ENCODE measurements at regions not wholly inside any gene's neighbourhood (a gene's known extent, or its start where the extent isn't known, plus 50 kb on each side); places are given as distances from the start of the nearest gene placed in this dataset.

DNA sequence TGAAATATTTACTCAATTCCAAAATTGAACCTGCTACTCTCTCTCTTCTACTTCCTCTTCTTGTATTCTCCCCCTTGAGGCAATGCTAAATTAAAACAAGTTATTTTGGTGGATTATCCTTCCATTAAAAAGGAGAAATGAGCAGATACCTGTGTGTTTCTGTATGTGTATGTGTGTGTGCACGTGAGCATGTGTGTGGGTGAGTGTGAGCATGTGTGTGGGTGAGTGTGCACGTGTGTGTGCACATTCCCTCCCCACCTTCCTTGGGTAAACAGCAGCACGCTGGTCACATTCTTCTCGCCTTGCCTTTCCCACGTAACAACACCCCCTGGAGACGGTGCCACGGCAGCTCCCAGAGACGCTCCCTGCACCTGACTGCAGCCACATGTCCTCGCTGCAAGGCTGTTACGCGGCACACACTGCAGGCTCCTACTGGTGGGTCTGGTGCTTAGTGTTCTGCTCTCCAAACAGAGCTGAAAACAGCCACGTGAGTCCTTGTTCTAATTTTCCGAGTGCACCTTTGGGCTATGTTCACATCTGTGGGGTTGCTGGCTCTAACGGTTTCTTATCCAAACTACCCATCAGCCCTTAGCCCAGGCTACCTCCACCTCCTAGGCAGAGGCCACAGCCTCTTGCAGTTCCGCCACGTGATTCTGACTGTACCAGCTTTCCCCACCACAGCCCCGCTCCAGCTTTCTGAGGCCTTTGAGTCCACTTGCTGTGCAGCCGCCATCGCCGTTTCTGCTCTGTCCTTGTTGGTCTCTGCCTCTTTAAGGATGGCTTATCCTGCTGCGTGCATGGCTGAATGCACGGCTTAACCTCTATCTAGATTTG, 123.4 kb downstream of the CTTN start:
- no peak for DNase-seq (ENCODE audit: low read depth)

DNA sequence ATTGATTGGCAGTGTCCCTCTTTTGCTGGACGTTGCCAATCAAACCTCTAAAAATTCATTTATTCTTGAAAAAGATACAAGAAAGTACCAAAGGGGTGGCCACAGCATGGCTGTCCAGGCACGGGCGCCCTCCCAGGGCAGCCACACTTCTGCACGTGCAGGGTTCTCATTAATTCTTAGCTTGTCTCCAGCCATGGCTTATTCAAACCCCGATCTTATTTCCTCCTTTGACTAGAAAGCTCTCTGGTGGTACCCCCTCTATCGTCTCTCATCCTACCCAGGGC, 123.9 kb downstream of the CTTN start:
- no peak for DNase-seq (ENCODE audit: low read depth)

DNA sequence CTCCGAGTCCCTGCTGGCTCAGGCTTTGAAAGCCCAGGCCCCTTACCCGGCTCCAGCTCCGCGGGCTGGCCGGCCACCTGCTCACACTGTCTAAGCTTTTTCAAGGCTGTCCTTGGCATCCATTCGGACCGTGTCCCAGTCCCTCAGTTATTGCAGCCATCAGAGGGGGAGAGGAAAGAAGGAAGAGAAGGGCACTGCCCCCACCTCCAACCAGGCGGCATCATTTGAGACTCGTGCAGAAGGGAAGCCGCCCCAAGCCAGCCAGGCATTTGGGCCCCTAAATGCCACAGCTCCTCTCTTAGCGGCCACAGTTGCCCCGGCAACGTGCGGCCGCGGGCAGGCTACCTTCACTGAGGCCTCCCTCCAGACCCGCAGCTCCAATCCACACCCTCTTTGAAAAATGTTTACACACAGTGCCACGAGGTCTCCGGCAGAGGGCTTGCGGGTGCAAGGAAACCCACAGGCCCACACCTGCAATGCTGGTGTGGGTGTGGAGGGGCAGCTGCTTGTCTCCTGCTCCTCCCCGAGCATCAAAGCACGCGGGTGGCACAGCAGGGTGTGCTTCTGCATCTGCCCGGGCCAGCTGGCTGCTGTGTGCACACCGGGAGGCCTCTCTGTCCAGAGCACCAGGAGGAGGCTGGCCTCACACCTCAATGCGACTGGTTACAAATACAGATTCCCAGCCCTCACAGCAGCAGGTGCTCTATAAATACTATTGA, 124.4 kb downstream of the CTTN start:
- no peak for DNase-seq (ENCODE audit: low read depth)

DNA sequence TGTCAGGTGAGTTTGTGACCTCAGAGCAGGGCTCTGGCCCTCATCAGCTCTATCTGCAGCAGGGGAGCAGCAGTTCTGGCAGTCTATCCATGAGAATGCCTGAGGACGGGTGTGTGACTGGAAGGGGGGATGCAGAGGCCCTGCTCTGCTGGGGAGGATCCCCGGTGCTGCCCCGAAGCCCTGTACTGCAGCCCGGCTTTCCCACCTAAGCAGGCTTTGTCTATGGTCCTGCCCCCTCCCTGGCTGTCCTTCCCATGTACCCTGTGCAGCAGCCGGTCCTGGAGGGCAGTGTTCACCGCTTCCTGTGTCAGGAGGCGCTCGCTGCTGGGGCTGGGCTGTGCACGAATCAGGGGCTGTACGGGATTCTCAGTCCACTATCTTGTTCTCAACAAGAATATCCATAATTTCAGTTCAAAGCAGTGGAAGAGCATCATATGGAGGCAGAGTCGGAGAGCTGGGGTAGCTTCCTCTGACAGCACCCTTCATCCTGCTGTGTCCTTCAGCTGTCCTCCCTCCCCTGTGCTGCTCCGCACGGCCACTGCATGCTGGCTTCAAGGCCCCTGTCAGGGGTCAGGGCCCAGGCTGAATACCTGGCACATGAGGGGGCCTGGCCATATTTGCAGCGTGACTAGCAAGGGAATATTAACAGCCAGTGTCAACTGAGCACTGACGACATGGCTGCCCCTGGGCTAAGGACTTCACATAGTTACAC, 125.2 kb downstream of the CTTN start:
- DNase-seq (ENCODE audit: low read depth) = no peak

DNA sequence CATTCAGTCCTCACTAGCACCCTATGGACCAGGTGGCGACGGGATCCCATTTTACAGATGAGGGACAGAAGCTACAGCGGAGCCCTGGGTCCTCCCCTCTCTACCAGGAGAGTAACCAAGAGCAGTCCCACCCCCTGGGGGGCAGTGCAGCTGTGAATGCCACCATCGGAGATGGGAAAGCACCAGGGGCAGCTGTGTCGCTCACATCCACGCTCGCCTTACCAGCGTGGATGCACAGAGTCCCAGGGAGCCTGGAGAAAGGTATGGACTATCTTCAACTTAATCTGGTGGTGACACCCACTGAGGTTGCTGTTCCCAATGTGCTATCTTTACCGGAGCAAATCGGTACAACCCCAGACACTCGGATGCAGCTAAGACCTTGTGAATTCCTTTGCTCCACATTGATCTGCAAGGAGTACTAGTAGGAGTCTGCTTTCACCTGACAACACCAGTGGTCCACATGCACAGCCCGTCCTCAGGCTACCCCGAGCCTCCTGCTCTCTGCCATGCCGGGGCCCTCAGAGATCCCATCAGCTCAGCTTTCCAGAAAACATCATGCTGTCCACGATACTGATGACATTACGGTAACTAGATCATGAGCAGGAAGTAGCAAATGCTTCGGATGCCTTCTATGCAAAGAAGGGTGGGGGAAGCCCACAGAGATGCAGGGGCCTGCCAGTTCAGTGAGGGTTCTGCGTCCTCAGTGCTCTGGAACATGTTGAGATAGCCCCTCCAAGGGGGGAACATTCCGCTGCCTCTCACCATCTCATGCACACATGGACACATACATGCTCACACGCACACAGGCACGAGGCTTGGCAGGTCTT, 126.0 kb downstream of the CTTN start:
- no peak for DNase-seq (ENCODE audit: low read depth)

DNA sequence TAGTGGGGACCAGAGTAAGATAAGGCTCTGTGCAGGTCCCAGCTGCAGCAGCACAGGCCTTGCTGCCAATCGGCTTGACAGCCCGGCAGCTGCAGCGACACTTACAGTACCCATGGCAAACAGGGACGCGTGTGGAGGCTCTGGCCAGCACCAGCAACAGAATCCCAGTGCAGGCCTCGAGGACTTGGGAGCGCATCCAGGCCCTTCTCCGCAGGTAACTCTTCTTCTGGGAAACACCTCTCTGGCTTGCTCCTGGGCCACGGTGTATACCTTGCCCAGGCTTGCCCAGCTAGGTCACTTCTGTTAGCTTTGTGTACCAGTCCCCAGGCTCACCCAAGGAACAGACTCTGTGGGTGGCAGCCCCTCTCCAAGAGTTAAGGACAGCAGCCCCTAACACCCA, 126.7 kb downstream of the CTTN start:
- DNase-seq (ENCODE audit: low read depth) = no peak

DNA sequence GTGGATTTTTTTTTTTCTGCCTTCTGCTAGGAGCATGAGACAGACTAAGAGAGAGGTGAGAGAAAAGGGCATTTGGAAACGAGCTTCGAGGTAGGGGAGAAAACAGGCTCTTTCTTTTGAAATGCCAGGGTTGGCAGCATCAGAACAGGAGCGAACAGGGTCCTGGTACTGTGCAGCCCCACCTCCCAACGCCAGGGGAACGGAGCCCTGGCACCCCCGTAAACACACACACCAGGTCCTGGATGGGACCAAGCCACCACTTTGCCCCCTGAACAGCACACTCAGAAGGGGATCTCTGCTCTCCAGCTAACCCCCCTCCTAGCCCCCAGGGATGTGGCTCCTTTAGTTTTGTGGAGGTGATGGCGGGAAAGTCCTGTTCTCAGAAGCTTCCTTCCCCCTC, 127.1 kb downstream of the CTTN start:
- no peak for DNase-seq (ENCODE audit: low read depth)

DNA sequence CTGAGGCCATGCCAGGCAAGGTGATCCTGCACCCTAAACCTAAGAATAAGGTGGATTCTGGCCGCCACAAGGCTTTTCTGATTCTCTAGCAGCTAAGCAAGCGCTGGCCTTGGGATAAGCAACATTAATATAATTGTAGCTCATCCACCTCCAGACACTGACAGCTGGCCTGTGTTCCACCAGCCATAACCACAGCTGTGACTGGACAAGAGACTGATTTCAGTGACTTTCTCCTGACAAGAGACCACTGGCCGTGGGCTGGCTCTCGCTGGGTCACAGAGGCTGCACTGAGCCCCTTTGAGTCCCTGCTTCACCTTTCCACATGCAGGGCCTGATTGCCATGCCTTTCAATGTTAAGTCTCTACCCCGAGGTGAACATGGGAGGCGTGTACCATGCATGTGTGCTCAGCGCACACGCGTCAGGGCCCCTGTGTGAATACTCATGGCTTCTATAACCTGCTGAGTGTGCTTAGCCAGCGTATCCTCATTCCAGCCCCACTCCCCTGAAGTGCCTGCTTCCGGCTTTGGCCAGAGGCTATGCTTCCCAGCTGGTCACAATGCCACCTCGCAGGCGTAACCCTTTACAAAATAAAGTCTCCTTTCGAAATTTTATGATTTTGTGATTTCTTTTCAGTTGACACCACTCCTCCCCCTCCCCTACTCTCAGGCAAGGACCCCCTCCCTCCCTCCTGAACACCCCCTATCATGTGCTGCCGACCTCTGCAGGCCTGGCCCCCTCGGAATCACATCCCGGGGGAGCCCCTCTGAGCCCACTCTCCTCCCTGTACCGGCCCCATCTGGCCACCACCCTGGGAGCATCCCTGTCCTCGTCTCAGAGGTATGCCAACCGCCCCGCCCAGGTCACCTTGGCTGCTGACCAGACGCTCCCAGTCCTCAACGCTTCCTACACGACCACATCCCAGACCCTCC, 128.1 kb downstream of the CTTN start:
- no peak for DNase-seq (ENCODE audit: low read depth)

DNA sequence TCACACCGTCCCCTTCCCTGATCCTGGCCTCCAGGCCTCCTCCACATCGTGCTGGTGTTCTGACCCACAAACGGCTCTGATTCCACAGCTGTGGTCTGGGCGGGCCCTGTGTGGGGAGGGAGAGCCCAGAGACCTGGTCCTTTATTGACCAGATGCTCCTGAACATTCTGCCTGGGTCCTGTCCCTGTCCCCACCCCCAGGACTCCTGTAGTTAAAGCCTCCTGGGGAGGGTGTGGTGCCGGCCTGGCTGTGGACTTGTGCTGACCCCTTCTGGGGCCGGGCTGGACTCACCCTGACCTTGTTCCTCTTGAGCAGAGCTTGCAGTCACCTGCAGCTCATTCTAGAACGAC, 128.7 kb downstream of the CTTN start:
- DNase-seq (ENCODE audit: low read depth) = no peak

DNA sequence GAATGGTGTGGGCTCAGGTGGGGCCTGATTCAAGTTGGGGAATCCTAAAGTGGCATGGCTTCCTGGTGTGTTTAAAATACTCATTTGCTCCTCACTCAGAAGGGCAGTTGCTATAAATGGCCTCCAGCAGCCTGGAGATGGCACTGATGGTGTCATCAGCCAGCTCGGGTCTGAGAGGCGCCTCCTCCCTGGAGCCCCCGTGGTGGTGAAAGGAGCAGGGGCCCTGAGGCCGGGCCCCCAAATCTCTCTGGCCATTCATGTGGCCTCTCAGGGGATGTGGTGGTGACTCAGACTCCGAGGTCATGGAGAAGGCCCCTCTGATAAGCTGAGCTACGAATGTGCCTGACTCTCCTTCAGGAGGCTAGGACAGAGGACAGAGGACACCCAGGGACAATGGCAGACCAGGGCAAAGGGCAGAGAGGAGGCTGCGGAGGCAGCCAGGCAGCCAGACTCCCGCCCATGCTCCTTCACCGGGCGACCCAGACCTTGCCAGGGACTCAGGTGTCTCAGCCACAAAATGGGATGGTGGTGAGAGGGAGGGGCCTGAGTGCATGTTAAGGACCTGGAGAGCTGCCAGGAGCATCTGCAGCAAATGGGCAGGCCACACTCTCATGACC, 129.2 kb downstream of the CTTN start:
- no peak for DNase-seq (ENCODE audit: low read depth)

DNA sequence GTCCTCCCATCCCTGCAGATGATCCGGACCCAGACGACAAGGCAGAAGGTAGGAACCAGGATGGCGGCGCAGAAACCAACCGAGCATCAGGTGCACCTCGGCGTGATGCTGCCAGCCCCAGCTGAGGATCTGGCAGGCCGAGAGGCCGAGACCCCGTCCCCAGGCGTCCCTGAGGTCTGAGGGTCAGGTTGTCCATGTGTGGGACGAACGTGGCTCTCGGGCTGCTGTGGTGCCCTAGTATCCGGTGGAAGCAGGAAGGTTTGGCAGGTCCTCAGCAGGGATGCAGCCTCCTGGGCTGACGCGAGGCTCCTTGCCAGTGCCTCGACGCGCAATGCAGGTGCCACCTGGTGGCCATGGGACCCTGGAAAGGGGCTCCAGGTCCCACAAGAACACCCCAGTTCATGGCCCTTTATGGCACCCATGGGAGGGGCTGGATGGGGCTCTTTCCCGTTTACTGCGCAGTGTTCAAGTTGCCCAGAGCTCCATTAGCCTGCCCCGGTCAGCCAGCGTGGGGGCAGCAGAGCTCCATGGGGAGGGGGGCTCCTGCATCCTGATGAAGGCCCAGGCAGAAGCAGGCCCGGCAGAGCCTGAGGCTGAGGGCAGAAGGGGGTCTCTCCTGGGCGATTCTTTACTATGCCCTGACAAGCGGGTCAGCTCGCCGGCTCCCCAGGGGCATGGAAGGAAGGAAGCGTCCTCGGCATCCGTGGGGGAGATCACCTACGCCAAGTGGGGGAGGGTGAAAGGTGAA, 129.9 kb downstream of the CTTN start:
- DNase-seq (ENCODE audit: low read depth) = no peak

DNA sequence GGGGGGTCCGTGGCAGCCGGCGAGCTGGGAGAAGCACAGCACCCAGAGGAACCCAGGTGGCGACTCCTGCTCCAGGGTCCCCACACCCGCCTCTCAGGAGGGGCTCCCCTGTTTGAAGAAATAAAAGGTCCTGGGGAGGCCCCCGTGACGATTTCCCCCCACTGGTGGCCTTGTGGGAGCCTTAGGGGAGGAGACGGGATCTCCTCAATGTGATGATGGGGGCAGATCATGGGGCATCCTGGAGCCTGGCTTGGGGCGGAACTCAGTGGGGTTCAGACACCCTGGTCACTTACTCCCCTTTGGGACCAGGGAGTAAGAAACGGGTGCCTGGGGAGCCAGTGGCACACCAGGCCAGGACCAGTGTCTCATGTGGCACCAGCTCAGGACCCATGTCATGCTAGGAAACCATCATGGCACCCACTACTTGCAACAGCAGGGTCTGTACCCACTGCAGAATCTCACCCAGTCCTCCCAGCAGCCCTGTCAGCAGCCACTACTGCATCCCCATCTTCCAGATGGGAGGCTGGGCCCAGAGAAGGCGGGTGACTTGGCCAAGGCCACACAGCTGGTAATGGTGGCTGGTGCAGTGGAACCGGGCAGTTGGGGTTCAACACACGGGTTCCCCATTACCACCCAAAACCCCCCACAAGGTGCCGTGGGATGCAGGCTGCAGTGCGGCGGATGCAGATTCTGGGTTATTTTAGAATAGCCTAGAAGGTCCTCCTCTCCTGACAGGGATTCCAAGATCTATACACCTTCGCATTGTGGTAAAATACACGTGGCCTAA, 130.7 kb downstream of the CTTN start:
- no peak for DNase-seq (ENCODE audit: low read depth)

DNA sequence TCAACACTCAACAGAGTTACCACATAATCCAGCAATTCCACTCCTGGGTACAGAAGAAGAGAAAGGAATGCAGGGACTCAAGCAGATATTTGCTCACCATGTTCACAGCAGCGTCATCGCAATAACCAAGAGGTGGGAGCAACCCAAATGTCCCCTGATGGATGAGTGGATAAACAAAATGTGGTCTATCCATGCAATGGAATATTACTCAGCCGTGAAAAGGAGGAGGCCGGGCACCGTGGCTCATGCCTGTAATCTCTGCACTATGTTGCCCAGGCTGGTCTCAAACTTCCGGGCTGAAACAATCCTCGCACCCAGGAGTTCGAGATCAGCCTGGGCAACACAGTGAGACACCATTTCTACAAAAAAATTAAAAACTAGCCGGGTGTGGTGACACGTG, 131.7 kb downstream of the CTTN start:
- DNase-seq (ENCODE audit: low read depth) = no peak

DNA sequence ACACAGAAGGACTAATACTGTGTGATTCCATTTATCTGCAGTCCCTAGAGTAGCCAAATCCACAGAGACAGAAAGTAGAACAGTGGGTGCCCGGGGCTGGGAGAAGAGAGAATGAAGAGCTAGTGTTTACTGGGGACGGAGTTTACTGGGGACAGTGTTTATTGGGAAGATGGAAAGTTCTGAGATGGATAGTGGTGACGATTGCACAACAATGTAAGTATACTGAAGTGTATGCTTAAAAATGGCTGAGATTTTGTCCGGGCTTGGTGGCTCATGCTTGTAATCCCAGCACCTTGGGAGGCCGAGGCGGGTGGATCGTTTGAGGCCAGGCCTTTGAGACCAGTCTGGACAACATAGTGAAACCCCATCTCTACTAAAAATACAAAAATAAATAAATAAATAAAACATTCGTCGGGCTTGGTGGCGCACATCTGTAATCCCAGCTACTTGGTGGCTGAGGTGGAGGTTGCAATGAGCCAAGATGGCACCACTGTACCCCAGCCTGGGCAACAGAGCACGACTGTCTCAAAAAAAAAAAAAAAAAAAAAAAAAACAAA, 132.4 kb downstream of the CTTN start:
- no peak for DNase-seq (ENCODE audit: low read depth)

DNA sequence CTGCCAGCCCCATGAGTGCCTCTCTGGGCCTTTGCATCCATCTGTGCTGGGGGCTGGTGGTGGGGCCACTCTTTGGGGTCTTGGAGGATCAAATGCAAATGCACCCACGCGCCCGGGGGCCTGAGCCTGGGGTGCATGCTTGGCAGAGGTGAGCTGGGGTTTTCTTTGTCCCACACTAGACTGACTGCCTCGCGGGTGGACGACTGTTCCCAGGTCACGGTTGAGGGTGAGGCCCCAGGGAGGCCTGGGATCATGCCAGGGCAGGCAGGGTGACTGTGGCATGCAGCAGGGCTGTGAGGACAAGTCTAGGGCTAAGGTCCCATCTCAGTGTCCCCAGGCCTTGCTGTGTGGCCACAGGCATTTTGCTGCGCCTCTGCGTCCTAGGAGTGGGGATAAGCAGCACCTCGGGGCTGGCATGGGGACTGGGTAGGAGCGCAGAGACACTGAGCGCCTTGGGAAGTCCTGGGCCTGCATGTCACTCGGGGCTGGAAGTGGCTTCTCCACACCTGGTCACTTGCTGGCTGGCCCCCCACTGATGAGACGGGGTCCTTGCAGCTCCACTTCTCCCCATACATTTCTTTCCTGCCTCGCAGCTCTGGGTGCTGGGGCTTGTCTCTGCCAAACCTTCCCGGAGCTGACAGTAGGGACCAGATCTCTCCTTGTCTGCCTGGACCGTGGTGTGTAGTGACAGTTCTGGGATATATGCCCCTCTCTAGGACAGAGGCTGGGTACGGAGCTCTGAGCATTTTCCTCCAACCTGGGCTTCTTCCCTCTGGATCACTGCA, 133.1 kb downstream of the CTTN start:
- DNase-seq (ENCODE audit: low read depth) = no peak

DNA sequence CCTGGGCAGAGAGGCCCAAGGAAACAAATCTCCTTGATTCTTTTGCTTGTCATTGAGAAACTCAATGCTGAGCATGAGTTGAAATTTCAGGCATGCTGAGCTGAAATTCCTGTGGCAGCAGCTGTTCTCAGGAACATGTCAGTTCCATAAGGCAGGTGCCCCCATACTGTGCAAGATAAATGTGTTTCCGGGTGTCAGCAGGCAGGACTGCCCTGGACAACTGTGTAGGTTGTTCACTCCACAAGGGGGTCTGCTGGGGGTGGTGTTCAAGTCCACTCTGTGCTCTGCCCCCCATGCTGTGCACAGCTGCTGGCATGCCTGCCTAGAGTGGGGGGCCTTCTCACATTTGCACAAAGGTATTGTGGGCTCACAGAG, 133.7 kb downstream of the CTTN start:
- DNase-seq (ENCODE audit: low read depth) = no peak

DNA sequence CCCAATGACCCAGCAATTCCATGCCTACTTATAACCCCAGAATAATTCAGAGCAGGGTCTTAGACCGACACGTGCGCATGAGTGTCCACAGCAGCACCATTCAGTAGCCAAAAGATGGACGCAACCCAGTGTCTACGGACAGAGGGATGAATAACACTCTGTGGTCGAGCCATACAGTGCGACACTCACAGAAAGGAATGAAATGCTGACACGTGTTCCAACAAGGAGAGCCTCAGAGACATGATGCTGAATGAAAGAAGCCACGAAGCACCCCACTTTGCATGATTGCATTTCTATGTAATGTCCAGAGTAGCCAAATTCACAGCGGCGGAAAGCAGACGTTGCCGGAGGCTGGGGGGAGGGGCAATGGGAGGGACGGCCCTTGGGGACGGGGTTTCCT, 134.4 kb downstream of the CTTN start:
- DNase-seq (ENCODE audit: low read depth) = no peak

All from stimulated activated CD4-positive, alpha-beta T cell treated with anti-CD3 and anti-CD28 coated beads, Interleukin-2, amount 100 ng/mL, for 4 hours (primary cell).